ENCODE measurements at regions not wholly inside any gene's neighbourhood (a gene's known extent, or its start where the extent isn't known, plus 50 kb on each side); places are given as distances from the start of the nearest gene placed in this dataset.

GRCh38 chrX:131938749-131939148 lies 84.4 kb upstream of the STK26 start:
- ChIA-PET POLR2A (no interaction called here), CTCF (no interaction called here)
- Histone ChIP-seq H3K27ac (ENCODE audit: extremely low read depth, low read depth, low read length) (no peak overlapping the region), H3K9me3 (ENCODE audit: control insufficient read depth, insufficient read depth, low read depth, low read length) (no peaks in the 10 kb centered on the region; the same call in 1 of the 2 replicates), H3K4me3 (ENCODE audit: low read depth, low read length) (no peak overlapping the region), H3K36me3 (ENCODE audit: control insufficient read depth in 2 of 2, insufficient read depth in 1 of 2, low read length in 2 of 2) (no peaks in the 10 kb centered on the region), H3K4me1 (ENCODE audit: control insufficient read depth, insufficient read depth, low read length) (no peaks in the 10 kb centered on the region)
- no peak for TF ChIP-seq ZNF426 (tag by site-specific recombination; IDR thresholded peaks at IDR 0.05)
- TF ChIP-seq CTCF (tag by site-specific recombination; IDR thresholded peaks at IDR 0.05) = no peak
- no peak for TF ChIP-seq GFI1B (tag by site-specific recombination; IDR thresholded peaks at IDR 0.05)
- TF ChIP-seq ZNF354C (tag by site-specific recombination; IDR thresholded peaks at IDR 0.05; ENCODE audit: borderline replicate concordance, low read depth) = no peak
- TF ChIP-seq ZNF184 (tag by site-specific recombination; IDR thresholded peaks at IDR 0.05) = no peak
- no peak for TF ChIP-seq ZNF16 (tag by site-specific recombination; IDR thresholded peaks at IDR 0.05; ENCODE audit: low read depth)
- TF ChIP-seq KLF10 (tag by site-specific recombination; IDR thresholded peaks at IDR 0.05) = no peak
- no peak for TF ChIP-seq HOXA7 (CRISPR knock-in tag; IDR thresholded peaks at IDR 0.05; ENCODE audit: borderline replicate concordance)
- no peak for TF ChIP-seq ZNF670 (tag by site-specific recombination; IDR thresholded peaks at IDR 0.05; ENCODE audit: low read depth)
- TF ChIP-seq PATZ1 (tag by site-specific recombination; IDR thresholded peaks at IDR 0.05) = no peak
- TF ChIP-seq ZNF292 (tag by site-specific recombination; IDR thresholded peaks at IDR 0.05; ENCODE audit: borderline replicate concordance, low read depth) = no peak
- TF ChIP-seq ZNF433 (tag by site-specific recombination; IDR thresholded peaks at IDR 0.05; ENCODE audit: low read depth) = no peak
- no peak for TF ChIP-seq SCRT1 (tag by site-specific recombination; IDR thresholded peaks at IDR 0.05; ENCODE audit: borderline replicate concordance)
- TF ChIP-seq ZNF837 (tag by site-specific recombination; IDR thresholded peaks at IDR 0.05) = no peak
- TF ChIP-seq ZNF629 (tag by site-specific recombination; IDR thresholded peaks at IDR 0.05) = no peak
- TF ChIP-seq ZNF549 (tag by site-specific recombination; IDR thresholded peaks at IDR 0.05) = no peak
- TF ChIP-seq ZNF10 (tag by site-specific recombination; IDR thresholded peaks at IDR 0.05) = no peak
- TF ChIP-seq ZNF174 (tag by site-specific recombination; IDR thresholded peaks at IDR 0.05) = no peak
- no peak for TF ChIP-seq ZNF639 (tag by site-specific recombination; IDR thresholded peaks at IDR 0.05)
- no peak for TF ChIP-seq ZBTB1 (tag by site-specific recombination; IDR thresholded peaks at IDR 0.05)

GRCh38 chrX:131942034-131942433 lies 81.1 kb upstream of the STK26 start:
- TF ChIP-seq ZNF223 (tag by site-specific recombination; IDR thresholded peaks at IDR 0.05) (no peak), ZNF2 (tag by site-specific recombination; IDR thresholded peaks at IDR 0.05) (no peak), ZNF555 (tag by site-specific recombination; conservative IDR thresholded peaks at IDR 0.05) (no peak), ZNF548 (tag by site-specific recombination; IDR thresholded peaks at IDR 0.05) (no peak), ZNF48 (tag by site-specific recombination; IDR thresholded peaks at IDR 0.05) (no peak), ZNF148 (tag by site-specific recombination; IDR thresholded peaks at IDR 0.05; ENCODE audit: borderline replicate concordance) (no peak), ZBTB17 (tag by site-specific recombination; IDR thresholded peaks at IDR 0.05) (no peak), ZNF157 (tag by site-specific recombination; IDR thresholded peaks at IDR 0.05) (no peak), FEZF1 (tag by site-specific recombination; IDR thresholded peaks at IDR 0.05) (no peak), ZNF404 (tag by site-specific recombination; IDR thresholded peaks at IDR 0.05) (no peak), SP7 (tag by site-specific recombination; IDR thresholded peaks at IDR 0.05) (no peak), ZBTB7A (tag by site-specific recombination; IDR thresholded peaks at IDR 0.05; ENCODE audit: low read depth) (no peak)
- no peaks in the 10 kb centered on the region for H3K4me1 ChIP-seq (ENCODE audit: control insufficient read depth, insufficient read depth, low read length)
- no peak overlapping the region for H3K4me3 ChIP-seq (ENCODE audit: low read depth, low read length)
- POLR2A ChIA-PET = no interaction called here
- no peaks in the 10 kb centered on the region for H3K36me3 ChIP-seq (ENCODE audit: control insufficient read depth in 2 of 2, insufficient read depth in 1 of 2, low read length in 2 of 2)
- CTCF ChIA-PET = no interaction called here
- H3K27ac ChIP-seq (ENCODE audit: extremely low read depth, low read depth, low read length) = no peak overlapping the region
- no peaks in the 10 kb centered on the region; the same call in 1 of the 2 replicates for H3K9me3 ChIP-seq (ENCODE audit: control insufficient read depth, insufficient read depth, low read depth, low read length)

All from HEK293 (cell line).